ENCODE measurements at regions not wholly inside any gene's neighbourhood (a gene's known extent, or its start where the extent isn't known, plus 50 kb on each side); places are given as distances from the start of the nearest gene placed in this dataset.
"Not testable (repeated sequence)": the region's sequence is repeated elsewhere in the genome, so short reads cannot be mapped to it uniquely, and the experiment has no call there.

DNA sequence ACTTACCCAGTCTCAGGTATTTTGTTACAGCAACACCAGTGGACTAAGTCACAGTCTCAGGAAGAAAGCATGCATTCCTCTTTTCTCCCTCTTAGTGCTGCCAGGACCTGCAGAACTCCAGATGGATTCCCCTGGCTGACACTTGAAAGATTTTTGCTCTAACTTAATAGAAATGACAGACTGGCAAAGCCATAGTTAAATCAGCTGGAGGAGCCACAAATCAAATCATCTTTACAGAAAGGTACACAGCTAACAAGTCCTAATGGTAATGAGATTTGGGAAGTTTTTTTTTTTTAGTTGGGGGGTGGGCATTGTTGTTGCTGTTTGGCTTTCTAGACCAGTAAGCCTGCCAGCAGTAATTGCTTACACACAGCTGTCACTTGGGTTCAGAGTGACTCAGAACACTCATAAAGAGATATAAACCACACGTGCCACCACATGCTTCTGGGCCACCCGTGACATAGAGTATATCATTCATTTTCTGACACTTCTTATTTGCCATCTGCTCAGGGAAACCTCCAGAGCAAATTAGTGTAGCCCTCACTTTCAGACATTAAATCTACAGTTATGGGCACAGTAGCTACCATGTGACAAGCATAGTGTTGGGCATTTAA lies 72.4 kb downstream of the FH start:
- Mint-ChIP-seq H3K27me3 (ENCODE audit: unreplicated experiment) (no peaks in the 10 kb centered on the region), H3K4me1 (ENCODE audit: unreplicated experiment) (no peaks in the 10 kb centered on the region), H3K4me3 (ENCODE audit: unreplicated experiment) (no peak overlapping the region), H3K27ac (ENCODE audit: unreplicated experiment) (no peak overlapping the region), H3K36me3 (ENCODE audit: unreplicated experiment) (peaks cover 3% of the 10 kb centered on the region), H3K9me3 (ENCODE audit: unreplicated experiment) (peaks cover 24% of the 10 kb centered on the region)
- TF ChIP-seq, protein P1, sequence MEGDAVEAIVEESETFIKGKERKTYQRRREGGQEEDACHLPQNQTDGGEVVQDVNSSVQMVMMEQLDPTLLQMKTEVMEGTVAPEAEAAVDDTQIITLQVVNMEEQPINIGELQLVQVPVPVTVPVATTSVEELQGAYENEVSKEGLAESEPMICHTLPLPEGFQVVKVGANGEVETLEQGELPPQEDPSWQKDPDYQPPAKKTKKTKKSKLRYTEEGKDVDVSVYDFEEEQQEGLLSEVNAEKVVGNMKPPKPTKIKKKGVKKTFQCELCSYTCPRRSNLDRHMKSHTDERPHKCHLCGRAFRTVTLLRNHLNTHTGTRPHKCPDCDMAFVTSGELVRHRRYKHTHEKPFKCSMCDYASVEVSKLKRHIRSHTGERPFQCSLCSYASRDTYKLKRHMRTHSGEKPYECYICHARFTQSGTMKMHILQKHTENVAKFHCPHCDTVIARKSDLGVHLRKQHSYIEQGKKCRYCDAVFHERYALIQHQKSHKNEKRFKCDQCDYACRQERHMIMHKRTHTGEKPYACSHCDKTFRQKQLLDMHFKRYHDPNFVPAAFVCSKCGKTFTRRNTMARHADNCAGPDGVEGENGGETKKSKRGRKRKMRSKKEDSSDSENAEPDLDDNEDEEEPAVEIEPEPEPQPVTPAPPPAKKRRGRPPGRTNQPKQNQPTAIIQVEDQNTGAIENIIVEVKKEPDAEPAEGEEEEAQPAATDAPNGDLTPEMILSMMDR (IDR thresholded peaks at IDR 0.05): no peak
- no peak for DNase-seq (ENCODE audit: extremely low spot score, unreplicated experiment)

DNA sequence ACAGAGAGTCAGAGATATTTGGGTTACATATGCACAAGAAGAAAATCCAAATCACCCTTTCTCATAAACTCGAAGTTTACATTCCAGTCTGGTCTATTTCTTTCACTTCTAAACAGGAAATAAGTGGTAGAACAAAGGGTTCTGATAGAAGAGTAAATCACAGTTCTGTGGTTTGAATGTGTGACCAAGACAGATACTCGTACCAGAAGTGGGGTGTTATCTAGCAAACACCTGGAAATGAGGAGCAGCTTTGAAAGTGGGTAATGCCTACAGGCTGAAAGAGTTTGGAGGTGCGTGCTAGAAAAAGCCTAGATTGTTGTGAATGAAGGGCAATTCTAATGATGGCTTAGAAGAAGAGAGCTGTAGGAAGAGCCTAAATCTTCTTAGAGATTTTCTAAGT lies 74.7 kb downstream of the FH start:
- Mint-ChIP-seq H3K9me3 (ENCODE audit: unreplicated experiment) (peaks cover 17% of the 10 kb centered on the region), H3K4me3 (ENCODE audit: unreplicated experiment) (no peak overlapping the region), H3K27ac (ENCODE audit: unreplicated experiment) (no peak overlapping the region), H3K4me1 (ENCODE audit: unreplicated experiment) (no peaks in the 10 kb centered on the region), H3K27me3 (ENCODE audit: unreplicated experiment) (no peaks in the 10 kb centered on the region), H3K36me3 (ENCODE audit: unreplicated experiment) (peaks cover 3% of the 10 kb centered on the region)
- TF ChIP-seq, protein P1 (IDR thresholded peaks at IDR 0.05): no peak
- DNase-seq (ENCODE audit: extremely low spot score, unreplicated experiment): no peak

DNA sequence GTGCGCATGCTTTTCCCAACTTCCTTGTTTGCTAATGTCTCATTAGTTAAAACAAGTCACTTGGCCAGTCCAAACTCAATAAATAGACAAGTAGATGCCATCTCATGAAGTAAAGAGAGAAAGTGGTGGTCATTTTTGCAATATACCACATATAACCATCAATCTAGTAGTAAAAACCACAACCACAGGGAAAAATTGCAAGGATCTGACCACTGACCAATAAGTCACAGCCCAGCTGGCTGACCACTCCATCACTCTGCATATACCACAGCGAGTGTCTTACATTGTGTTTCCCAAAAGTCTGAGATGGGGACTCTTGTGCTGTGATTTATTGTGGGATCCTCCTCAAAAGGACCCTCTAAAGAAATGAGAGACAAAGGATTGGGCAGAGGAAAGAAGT lies 76.0 kb downstream of the FH start:
- peaks cover 17% of the 10 kb centered on the region for H3K9me3 Mint-ChIP-seq (ENCODE audit: unreplicated experiment)
- H3K27ac Mint-ChIP-seq (ENCODE audit: unreplicated experiment): no peak overlapping the region
- peaks cover 3% of the 10 kb centered on the region for H3K36me3 Mint-ChIP-seq (ENCODE audit: unreplicated experiment)
- H3K27me3 Mint-ChIP-seq (ENCODE audit: unreplicated experiment): no peaks in the 10 kb centered on the region
- DNase-seq (ENCODE audit: extremely low spot score, unreplicated experiment): no peak
- TF ChIP-seq, protein P1 (IDR thresholded peaks at IDR 0.05): no peak
- H3K4me1 Mint-ChIP-seq (ENCODE audit: unreplicated experiment): no peaks in the 10 kb centered on the region
- H3K4me3 Mint-ChIP-seq (ENCODE audit: unreplicated experiment): no peak overlapping the region

DNA sequence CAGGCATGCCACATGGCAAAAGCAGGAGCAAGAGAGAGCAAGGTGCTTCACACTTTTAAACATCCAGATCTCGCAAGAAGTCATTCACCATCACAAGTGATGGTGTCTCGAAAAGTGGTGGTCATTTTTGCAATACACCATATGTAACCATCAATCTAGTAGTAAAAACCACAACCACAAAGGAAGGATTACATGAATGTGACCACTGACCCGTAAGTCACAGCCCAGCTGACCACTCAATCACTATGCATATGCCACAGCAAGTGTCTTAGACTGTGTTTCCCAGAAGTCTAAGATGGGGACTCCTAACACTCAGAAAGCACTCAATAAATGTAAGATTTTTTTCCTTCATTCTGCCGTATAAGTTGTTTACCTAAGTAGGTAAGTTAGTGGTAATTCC lies 76.9 kb downstream of the FH start:
- Mint-ChIP-seq H3K4me1 (ENCODE audit: unreplicated experiment) (no peaks in the 10 kb centered on the region), H3K9me3 (ENCODE audit: unreplicated experiment) (peaks cover 17% of the 10 kb centered on the region), H3K27me3 (ENCODE audit: unreplicated experiment) (no peaks in the 10 kb centered on the region), H3K36me3 (ENCODE audit: unreplicated experiment) (peaks cover 3% of the 10 kb centered on the region), H3K27ac (ENCODE audit: unreplicated experiment) (no peak overlapping the region), H3K4me3 (ENCODE audit: unreplicated experiment) (no peak overlapping the region)
- no peak for DNase-seq (ENCODE audit: extremely low spot score, unreplicated experiment)
- TF ChIP-seq, protein P1 (IDR thresholded peaks at IDR 0.05): no peak

DNA sequence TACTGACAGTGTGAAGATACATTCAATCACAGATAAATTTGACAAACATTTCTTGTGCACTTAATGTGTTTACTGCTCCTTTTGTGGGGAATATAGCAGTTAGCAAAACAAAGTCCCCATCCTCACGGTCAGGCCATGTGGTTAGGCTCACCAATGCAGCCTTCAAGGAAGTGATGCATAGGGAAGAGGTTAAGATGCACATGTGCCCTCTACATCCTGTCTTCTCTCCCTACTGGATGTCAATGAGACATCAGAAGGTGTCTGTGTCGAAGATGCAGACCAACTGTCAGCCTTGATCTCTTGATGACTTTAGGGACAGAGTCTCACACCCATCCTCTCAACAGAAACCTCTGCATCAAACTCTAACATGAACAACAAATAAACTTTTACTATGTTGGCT lies 78.7 kb downstream of the FH start:
- Mint-ChIP-seq H3K4me1 (ENCODE audit: unreplicated experiment) (no peaks in the 10 kb centered on the region), H3K27ac (ENCODE audit: unreplicated experiment) (no peak overlapping the region), H3K4me3 (ENCODE audit: unreplicated experiment) (no peak overlapping the region), H3K9me3 (ENCODE audit: unreplicated experiment) (peaks cover 17% of the 10 kb centered on the region), H3K36me3 (ENCODE audit: unreplicated experiment) (peaks cover 3% of the 10 kb centered on the region), H3K27me3 (ENCODE audit: unreplicated experiment) (no peaks in the 10 kb centered on the region)
- TF ChIP-seq, protein P1 (IDR thresholded peaks at IDR 0.05): no peak
- no peak for DNase-seq (ENCODE audit: extremely low spot score, unreplicated experiment)

DNA sequence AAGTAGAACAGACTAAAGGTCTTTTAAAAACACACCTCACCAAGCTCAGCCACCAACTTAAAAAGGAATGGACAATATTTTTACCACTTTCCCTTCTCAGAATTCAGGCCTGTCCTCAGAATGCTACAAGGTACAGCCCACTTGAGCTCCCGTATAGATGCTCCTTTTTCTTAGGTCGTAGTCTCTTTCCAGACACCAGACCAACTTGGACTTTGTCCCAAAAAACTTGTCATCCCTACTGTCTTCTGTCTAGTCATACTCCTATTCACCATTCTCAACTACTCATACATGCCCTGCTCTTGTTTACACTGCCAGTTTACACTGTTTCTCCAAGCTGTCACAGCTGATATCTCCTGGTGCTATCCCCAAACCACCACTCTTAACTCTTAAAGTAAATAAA lies 80.9 kb downstream of the FH start:
- H3K9me3 Mint-ChIP-seq (ENCODE audit: unreplicated experiment); H3K27ac Mint-ChIP-seq (ENCODE audit: unreplicated experiment); DNase-seq (ENCODE audit: extremely low spot score, unreplicated experiment); H3K4me3 Mint-ChIP-seq (ENCODE audit: unreplicated experiment); H3K36me3 Mint-ChIP-seq (ENCODE audit: unreplicated experiment); H3K27me3 Mint-ChIP-seq (ENCODE audit: unreplicated experiment); H3K4me1 Mint-ChIP-seq (ENCODE audit: unreplicated experiment): not testable (repeated sequence)
